Panc1 (cell line): ENCODE measurements at regions not wholly inside any gene's neighbourhood (a gene's known extent, or its start where the extent isn't known, plus 50 kb on each side); places are given as distances from the start of the nearest gene placed in this dataset.

ENCODE experiments used
- ATAC-seq: fragments of 200-7000 bp; cut with Tn5 transposase; 2 replicates; pipeline ENCODE4 v1.9.1; 2020; ENCODE audit warnings: mild to moderate bottlenecking, moderate library complexity
- BruUV-seq: library from RNA; stranded (reverse); fragments of 400-500 nt; replicated peaks from 2 replicates; lab custom pipeline; 2021; lab: Mats Ljungman, UMichigan
- CTCF ChIA-PET: fragments of 300-600 bp; sonication (Branson Sonifier 250); formaldehyde crosslinking; loops from one replicate; lab custom pipeline; 2022; ENCODE audit warnings: antibody characterized with exemption; lab: Charles Lee
- POLR2A ChIA-PET: fragments of 300-600 bp; sonication (Branson Sonifier 250); formaldehyde crosslinking; loops from one replicate; lab custom pipeline; 2022; ENCODE audit warnings: antibody characterized with exemption; lab: Charles Lee
- DNase-seq: peaks from one replicate; pipeline ENCODE4 v3.0.0-alpha.2; 2010; ENCODE audit warnings: low read depth, low spot score
- H3K27ac ChIP-seq: 2 replicates; pipeline ENCODE4 v1.5.1; 2011; ENCODE audit warnings: mild to moderate bottlenecking, low read length, inconsistent platforms
- H3K27me3 ChIP-seq: fragments of 200-500 bp; sonication (Bioruptor generic); 2 replicates; pipeline ENCODE4 v1.6.0; 2014; ENCODE audit warnings: low read length, inconsistent platforms; ENCODE audit not compliant: control insufficient read depth, insufficient read depth
- H3K36me3 ChIP-seq: fragments of 200-500 bp; sonication (Bioruptor generic); 2 replicates; pipeline ENCODE4 v1.5.1; 2014; ENCODE audit warnings: inconsistent platforms, mild to moderate bottlenecking, low read length, moderate library complexity; ENCODE audit not compliant: control insufficient read depth, insufficient read depth
- H3K4me1 ChIP-seq: 2 replicates; pipeline ENCODE4 v1.5.1; 2011; ENCODE audit warnings: inconsistent platforms, mild to moderate bottlenecking, low read length, moderate library complexity; ENCODE audit not compliant: control insufficient read depth, insufficient read depth
- H3K4me3 ChIP-seq, 2 experiments: 2 replicates each; pipeline ENCODE4 v1.5.1; 2011 to 2012; ENCODE audit warnings: low read depth in 2 of 2, low read length in 2 of 2, mild to moderate bottlenecking in 2 of 2, inconsistent platforms in 1 of 2, moderate library complexity in 1 of 2
- H3K9me3 ChIP-seq: fragments of 200-500 bp; sonication (Bioruptor generic); 2 replicates; pipeline ENCODE4 v1.5.1; 2014; ENCODE audit warnings: low read depth, mild to moderate bottlenecking, inconsistent platforms, low read length, moderate library complexity; ENCODE audit not compliant: control insufficient read depth, insufficient read depth
- CTCF ChIP-seq: fragments of 450-650 bp; IDR thresholded peaks from 2 replicates; pipeline ENCODE4 v1.5.1; 2017; ENCODE audit warnings: mild to moderate bottlenecking
- POLR2AphosphoS5 ChIP-seq: IDR thresholded peaks from 2 replicates; pipeline ENCODE4 v1.6.1; 2012; ENCODE audit warnings: mild to moderate bottlenecking, low read depth, low read length, moderate library complexity
- REST ChIP-seq, 2 experiments: IDR thresholded peaks; 2 replicates each; pipeline ENCODE4 v1.6.1; 2011 to 2012; ENCODE audit warnings: low read depth in 2 of 2, control low read depth in 1 of 2, low read length in 1 of 2, mild to moderate bottlenecking in 1 of 2, moderate library complexity in 1 of 2; ENCODE audit not compliant: insufficient read depth in 1 of 2
- SIN3A ChIP-seq: IDR thresholded peaks from 2 replicates; pipeline ENCODE4 v1.6.1; 2012; ENCODE audit warnings: low read depth, mild to moderate bottlenecking, low read length, moderate library complexity, borderline replicate concordance; ENCODE audit not compliant: insufficient read depth
- TCF7L2 ChIP-seq: IDR thresholded peaks from 2 replicates; pipeline ENCODE4 v1.6.1; 2011; ENCODE audit warnings: mild to moderate bottlenecking, low read depth, low read length, inconsistent platforms
- in situ Hi-C: cut with HindIII; loops from 2 replicates; pipeline ENCODE4 v1.10.0; 2016; ENCODE audit warnings: low sequenced_read_pairs, low pct_unique_long_range_greater_than_20kb
- intact Hi-C: fragments of 100-400 bp; cut with micrococcal nuclease; formaldehyde crosslinking; loops from one replicate; pipeline ENCODE4 v1.10.0; 2022; ENCODE audit not compliant: unreplicated experiment

GRCh38 chr4:86451560-86452330 is 91.9 kb upstream of the MAPK10 start:
- H3K36me3 ChIP-seq = no peaks in the 10 kb centered on the region
- in situ Hi-C loops (no loop called here), intact Hi-C loops (no loop called here)
- no peak overlapping the region for H3K4me3 ChIP-seq
- H3K27me3 ChIP-seq = no peaks in the 10 kb centered on the region
- ChIA-PET CTCF (no interaction called here), POLR2A (no interaction called here)
- no peak for DNase-seq
- no peak overlapping the region for H3K27ac ChIP-seq
- ATAC-seq = no peak
- TF ChIP-seq CTCF = no peak
- no TSS peak for BruUV-seq
- H3K9me3 ChIP-seq = no peaks in the 10 kb centered on the region
- H3K4me1 ChIP-seq = no peaks in the 10 kb centered on the region

GRCh38 chr4:86452422-86452891 is 92.6 kb upstream of the MAPK10 start:
- BruUV-seq = no TSS peak
- no peak for TF ChIP-seq CTCF
- TF ChIP-seq TCF7L2 = no peak
- no peak for TF ChIP-seq REST (IDR thresholded peaks at IDR 0.05; ENCODE audit: insufficient read depth in 1 of 2, low read depth in 2 of 2, low read length in 1 of 2)
- no peak for TF ChIP-seq SIN3A
- no peak for TF ChIP-seq POLR2AphosphoS5
- ATAC-seq = no peak
- Histone ChIP-seq H3K27me3 (no peaks in the 10 kb centered on the region), H3K27ac (no peak overlapping the region), H3K36me3 (no peaks in the 10 kb centered on the region), H3K4me3 (no peak overlapping the region), H3K4me1 (no peaks in the 10 kb centered on the region), H3K9me3 (no peaks in the 10 kb centered on the region)
- no peak for DNase-seq
- CTCF ChIA-PET = no interaction called here
- POLR2A ChIA-PET = no interaction called here
- intact Hi-C loops = no loop called here
- in situ Hi-C loops = no loop called here
